GM18511 (cell line): ENCODE measurements at regions not wholly inside any gene's neighbourhood (a gene's known extent, or its start where the extent isn't known, plus 50 kb on each side); places are given as distances from the start of the nearest gene placed in this dataset.
"Not testable (repeated sequence)": the region's sequence is repeated elsewhere in the genome, so short reads cannot be mapped to it uniquely, and the experiment has no call there.

Experiments used
- ATAC-seq: cut with Tn5 transposase; IDR thresholded peaks from one replicate; pipeline ENCODE4 v1.9.1; 2021; ENCODE audit warnings: mild to moderate bottlenecking, moderate library complexity; ENCODE audit not compliant: unreplicated experiment

- ATAC-seq, result no peak
These were observed 238.3 kb upstream of the NUDT12 start for GRCh38 chr5:103800741-103801495.

GRCh38 chr5:103793595-103794182, 231.1 kb upstream of the NUDT12 start:
- no peak for ATAC-seq

- ATAC-seq, result no peak
These were observed 223.0 kb upstream of the NUDT12 start for GRCh38 chr5:103785569-103785968.

- ATAC-seq, result no peak
These were observed 221.1 kb upstream of the NUDT12 start for GRCh38 chr5:103783669-103784068.

GRCh38 chr5:103780794-103781193, 218.2 kb upstream of the NUDT12 start:
- ATAC-seq, result no peak

- no peak for ATAC-seq
These were observed 212.1 kb upstream of the NUDT12 start for GRCh38 chr5:103774721-103775120.

- ATAC-seq, result no peak
These were observed 209.7 kb upstream of the NUDT12 start for GRCh38 chr5:103772248-103772647.

- no peak for ATAC-seq
These were observed 201.8 kb upstream of the NUDT12 start for GRCh38 chr5:103764403-103764802.

GRCh38 chr5:103758996-103759395, 196.4 kb upstream of the NUDT12 start:
- no peak for ATAC-seq

- ATAC-seq, result no peak
These were observed 193.4 kb upstream of the NUDT12 start for GRCh38 chr5:103755974-103756373.

GRCh38 chr5:103745353-103746065, 182.9 kb upstream of the NUDT12 start:
- no peak for ATAC-seq

GRCh38 chr5:103744159-103744558, 181.6 kb upstream of the NUDT12 start:
- no peak for ATAC-seq

- ATAC-seq, result no peak
These were observed 180.8 kb upstream of the NUDT12 start for GRCh38 chr5:103743421-103743820.

GRCh38 chr5:103741984-103742383, 179.4 kb upstream of the NUDT12 start:
- no peak for ATAC-seq

GRCh38 chr5:103736343-103736742, 173.8 kb upstream of the NUDT12 start:
- not testable (repeated sequence) for ATAC-seq

GRCh38 chr5:103724271-103724670, 161.7 kb upstream of the NUDT12 start:
- no peak for ATAC-seq

GRCh38 chr5:103721183-103721582, 158.6 kb upstream of the NUDT12 start:
- no peak for ATAC-seq

- no peak for ATAC-seq
These were observed 155.5 kb upstream of the NUDT12 start for GRCh38 chr5:103718108-103718507.

- ATAC-seq, result no peak
These were observed 146.0 kb upstream of the NUDT12 start for GRCh38 chr5:103708601-103709000.

- no peak for ATAC-seq
These were observed 144.5 kb upstream of the NUDT12 start for GRCh38 chr5:103706939-103707682.

- ATAC-seq, result no peak
These were observed 141.0 kb upstream of the NUDT12 start for GRCh38 chr5:103703617-103704016.
